Lung (tissue), 11 donors: ENCODE measurements at regions not wholly inside any gene's neighbourhood (a gene's known extent, or its start where the extent isn't known, plus 50 kb on each side); places are given as distances from the start of the nearest gene placed in this dataset.

Experiments
- ATAC-seq: fragments of 200-7000 bp; cut with Tn5 transposase; one replicate; pipeline ENCODE4 v1.9.1; 2020; ENCODE audit warnings: moderate number of reproducible peaks; ENCODE audit not compliant: insufficient read depth, low FRiP score
- DNase-seq, 3 donors: peaks; one replicate each; pipeline ENCODE4 v3.0.0-alpha.2; 2013 to 2017
- H3K27ac ChIP-seq, 2 donors: one replicate each; pipeline ENCODE4 v1.5.1; 2013; ENCODE audit warnings: mild to moderate bottlenecking in 2 of 2, moderate library complexity in 2 of 2, control low read depth in 1 of 2, inconsistent platforms in 1 of 2, low read depth in 1 of 2, low read length in 1 of 2
- H3K27me3 ChIP-seq, 3 donors: one replicate each; pipeline ENCODE4 v1.5.1; 2013; ENCODE audit warnings: low read length in 2 of 3; ENCODE audit not compliant: control insufficient read depth in 3 of 3, insufficient read depth in 3 of 3
- H3K36me3 ChIP-seq, 4 donors: one replicate each; pipeline ENCODE4 v1.5.1; 2013; ENCODE audit warnings: low read length in 4 of 4, mild to moderate bottlenecking in 1 of 4, moderate library complexity in 1 of 4; ENCODE audit not compliant: control insufficient read depth in 4 of 4, insufficient read depth in 4 of 4
- H3K4me1 ChIP-seq, 5 donors: one replicate each; pipeline ENCODE4 v1.5.1; 2013; ENCODE audit warnings: low read length in 5 of 5, mild to moderate bottlenecking in 2 of 5, moderate library complexity in 1 of 5; ENCODE audit not compliant: control insufficient read depth in 5 of 5, insufficient read depth in 5 of 5
- H3K4me3 ChIP-seq: one replicate; pipeline ENCODE4 v1.5.1; 2013; ENCODE audit warnings: mild to moderate bottlenecking, control low read depth, moderate library complexity
- H3K9ac ChIP-seq, 2 donors: one replicate each; pipeline ENCODE4 v1.5.1; 2013; ENCODE audit warnings: low read length in 2 of 2, control low read depth in 1 of 2; ENCODE audit not compliant: insufficient read depth in 1 of 2
- H3K9me3 ChIP-seq, 4 donors: one replicate each; pipeline ENCODE4 v1.5.1; 2013; ENCODE audit warnings: low read length in 3 of 4, mild to moderate bottlenecking in 1 of 4, moderate library complexity in 1 of 4; ENCODE audit not compliant: control insufficient read depth in 4 of 4, insufficient read depth in 3 of 4
- CTCF ChIP-seq: IDR thresholded peaks from 2 replicates; pipeline ENCODE4 v1.5.1; 2012; ENCODE audit warnings: mild to moderate bottlenecking; ENCODE audit errors: control extremely low read depth, extremely low read depth
- WGBS, 2 donors: extraction: QIAGEN DNeasy Blood & Tissue Kit; methylation state at CpG; one replicate each; pipeline ENCODE4 v1.1.7; 2013; 5-methylcytosine and 5-hydroxymethylcytosine counted together
- donor health status: control.
- donor health status: control.
- donor health status: Bipolar disorder and iron deficiency.
- donor health status: healthy.
- donor health status: DM: yes; HTN: yes; CAD: no.

GRCh38 chr5:88666761-88667495 lies 216.1 kb downstream of the MEF2C start:
- no peak overlapping the region for H3K27ac ChIP-seq
- WGBS, 2 donors, result 4 to 5% methylated on average over 22 of the region's 22 CpGs
- ATAC-seq, result no peak
- no peaks in the 10 kb centered on the region for H3K36me3 ChIP-seq
- peaks cover 0 to 8% (median 0%) of the 10 kb centered on the region in 4 donors for H3K9me3 ChIP-seq
- H3K4me1 ChIP-seq, result peaks cover 0 to 12% (median 0%) of the 10 kb centered on the region in 5 donors
- no peak overlapping the region for H3K4me3 ChIP-seq
- peak in 2 of 3 donors; percentile 30 to 62 for DNase-seq
- no peak for TF ChIP-seq CTCF
- H3K9ac ChIP-seq, result no peak overlapping the region
- peaks cover 18 to 98% (median 97%) of the 10 kb centered on the region in 3 donors for H3K27me3 ChIP-seq

- no peaks in the 10 kb centered on the region for H3K36me3 ChIP-seq
- no peak overlapping the region for H3K4me3 ChIP-seq
- H3K27ac ChIP-seq, result no peak overlapping the region
- ATAC-seq (no peak), DNase-seq (peak in 2 of 3 donors; percentile 10 to 18)
- peaks cover 0 to 15% (median 5%) of the 10 kb centered on the region in 5 donors for H3K4me1 ChIP-seq
- 9 to 11% methylated on average over 17 of the region's 17 CpGs for WGBS, 2 donors
- no peak for TF ChIP-seq CTCF
- peaks cover 13 to 96% (median 95%) of the 10 kb centered on the region in 3 donors for H3K27me3 ChIP-seq
- peaks cover 0 to 5% (median 0%) of the 10 kb centered on the region in 4 donors for H3K9me3 ChIP-seq
- no peak overlapping the region for H3K9ac ChIP-seq
Measured at GRCh38 chr5:88665750-88666215, 217.2 kb downstream of the MEF2C start.

GRCh38 chr5:88664645-88665044 lies 218.3 kb downstream of the MEF2C start:
- peaks cover 0 to 7% (median 0%) of the 10 kb centered on the region in 4 donors for H3K9me3 ChIP-seq
- WGBS, 2 donors, result 7 to 10% methylated on average over 2 of the region's 2 CpGs

More at GRCh38 chr5:88664645-88665044, 218.3 kb downstream of the MEF2C start:
- DNase-seq, result no peak
- Histone ChIP-seq H3K36me3 (no peaks in the 10 kb centered on the region), H3K4me1 (peaks cover 0 to 16% (median 5%) of the 10 kb centered on the region in 5 donors), H3K27ac (no peak overlapping the region), H3K4me3 (no peak overlapping the region), H3K9ac (no peak overlapping the region), H3K27me3 (peaks cover 13 to 94% (median 93%) of the 10 kb centered on the region in 3 donors)
- ATAC-seq, result no peak
- TF ChIP-seq CTCF, result no peak
